SIG-M5 (cell line): ENCODE measurements at regions not wholly inside any gene's neighbourhood (a gene's known extent, or its start where the extent isn't known, plus 50 kb on each side); places are given as distances from the start of the nearest gene placed in this dataset.

Experiments
- DNase-seq: peaks from one replicate; lab custom pipeline; 2025; lab: John Stamatoyannopoulos, UW

DNA sequence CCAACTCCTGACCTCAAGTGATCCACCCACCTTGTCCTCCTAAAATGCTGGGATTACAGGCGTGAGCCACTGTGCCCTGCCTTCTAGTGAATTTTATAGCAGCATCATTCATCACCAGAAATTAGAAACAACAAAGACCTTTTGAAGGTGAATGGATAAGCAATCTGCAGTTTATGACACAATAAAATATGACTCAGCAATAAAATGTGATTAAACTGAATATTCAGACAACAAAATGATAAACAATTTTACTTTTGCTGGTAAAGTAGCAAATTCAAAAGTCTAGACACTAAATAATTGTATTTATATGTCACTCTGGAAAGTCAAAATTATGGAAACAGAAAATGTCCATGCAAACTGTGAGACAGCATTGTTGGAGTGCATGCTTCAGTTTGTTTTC is 656.6 kb downstream of the CBLN2 start:
- DNase-seq: no peak

DNA sequence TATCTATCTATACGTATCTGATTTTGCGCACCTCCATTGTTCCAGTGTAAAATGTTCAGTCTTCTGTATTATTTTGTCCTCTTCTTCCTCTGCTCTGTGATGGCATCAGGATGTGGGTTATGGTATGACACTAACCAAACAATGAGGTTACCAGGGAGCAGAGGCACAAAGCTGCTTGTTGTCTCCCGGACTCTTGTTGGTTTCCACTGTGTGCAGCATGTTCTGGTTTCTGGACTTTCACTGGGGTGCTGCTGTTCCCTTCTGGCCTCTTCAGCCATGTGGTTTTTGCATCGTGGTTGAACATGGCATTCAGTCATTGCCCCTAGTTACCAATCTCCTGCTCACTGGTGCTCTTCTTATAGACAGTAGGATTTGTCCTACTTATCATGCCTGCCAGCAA is 665.9 kb downstream of the CBLN2 start:
- DNase-seq: no peak

DNA sequence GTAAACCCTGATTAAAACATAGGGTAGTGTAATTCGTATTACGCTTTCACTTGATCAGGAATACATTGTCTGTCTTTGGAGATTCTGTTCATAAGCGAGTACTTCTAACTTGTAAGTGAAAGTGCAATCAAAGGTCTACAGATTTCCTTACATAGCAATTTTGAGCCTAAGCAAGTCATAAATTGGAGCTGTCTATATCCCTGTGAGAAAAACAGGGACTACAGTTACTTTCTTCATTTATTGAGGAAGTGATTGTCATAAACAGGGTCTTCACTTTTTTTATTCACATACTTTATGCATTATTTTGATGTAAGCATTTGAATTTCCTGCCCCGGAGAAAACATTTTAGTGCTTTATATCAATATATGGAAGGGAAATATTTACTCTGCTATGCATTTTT is 670.4 kb downstream of the CBLN2 start:
- no peak for DNase-seq

DNA sequence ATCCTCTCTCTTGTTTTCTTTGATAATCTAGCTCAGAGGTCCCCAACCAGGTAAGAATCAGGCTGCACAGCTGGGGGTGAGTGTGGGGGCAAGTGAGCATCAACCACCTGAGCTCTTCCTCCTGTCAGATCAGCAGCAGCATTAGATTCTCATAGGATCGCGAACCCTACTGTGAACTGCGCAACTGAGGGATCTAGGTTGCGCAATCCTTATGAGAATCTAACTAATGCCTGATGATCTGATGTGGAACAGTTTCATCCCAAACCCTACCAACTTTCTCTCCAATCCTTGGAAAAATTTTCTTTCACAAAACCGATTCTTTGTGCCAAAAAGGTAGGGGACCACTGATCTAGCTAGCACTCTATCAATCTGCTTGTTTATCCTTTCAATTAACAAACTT is 678.3 kb downstream of the CBLN2 start:
- DNase-seq: no peak

- DNase-seq: no peak
Observed at GRCh38 chr18:71850602-71851001, 693.5 kb downstream of the CBLN2 start.

DNA sequence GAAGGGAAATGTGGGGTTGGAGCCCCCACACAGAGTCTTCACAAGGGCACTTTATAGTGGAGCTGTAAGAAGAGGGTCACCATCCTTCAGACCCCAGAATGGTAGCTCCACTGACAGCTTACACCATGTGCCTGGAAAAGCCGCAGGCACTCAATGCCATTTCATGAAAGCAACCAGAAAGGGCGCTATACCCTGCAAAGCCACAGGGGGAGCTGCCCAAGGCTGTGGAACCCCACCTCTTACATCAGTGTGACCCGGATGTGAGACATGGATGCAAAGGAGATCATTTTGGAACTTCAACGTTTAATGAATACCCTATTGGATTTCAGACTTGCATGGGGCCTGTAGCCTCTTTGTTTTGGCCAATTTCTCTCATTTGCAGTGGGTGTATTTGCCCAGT is 694.7 kb downstream of the CBLN2 start:
- no peak for DNase-seq

DNA sequence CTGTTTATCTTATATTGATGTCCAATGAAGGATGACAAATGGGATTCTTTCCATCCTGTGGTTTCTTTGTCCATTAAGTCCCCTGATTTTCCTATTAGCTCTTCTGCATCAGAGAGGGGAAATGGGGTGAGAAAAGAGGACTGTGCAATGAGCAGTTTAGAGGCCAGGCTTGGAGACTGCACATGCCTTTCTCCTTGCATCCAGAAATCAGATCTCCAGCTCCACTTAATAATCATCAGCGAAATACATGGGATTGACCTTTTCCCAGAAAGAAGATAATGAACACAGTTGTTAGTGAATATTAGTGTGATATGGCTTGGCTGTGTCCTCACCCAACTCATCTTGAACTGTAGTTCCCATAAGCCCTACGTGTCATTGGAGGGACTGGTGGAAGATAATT is 697.4 kb downstream of the CBLN2 start:
- DNase-seq: no peak

- DNase-seq: no peak
Observed at GRCh38 chr18:71844814-71845213, 699.3 kb downstream of the CBLN2 start.

DNA sequence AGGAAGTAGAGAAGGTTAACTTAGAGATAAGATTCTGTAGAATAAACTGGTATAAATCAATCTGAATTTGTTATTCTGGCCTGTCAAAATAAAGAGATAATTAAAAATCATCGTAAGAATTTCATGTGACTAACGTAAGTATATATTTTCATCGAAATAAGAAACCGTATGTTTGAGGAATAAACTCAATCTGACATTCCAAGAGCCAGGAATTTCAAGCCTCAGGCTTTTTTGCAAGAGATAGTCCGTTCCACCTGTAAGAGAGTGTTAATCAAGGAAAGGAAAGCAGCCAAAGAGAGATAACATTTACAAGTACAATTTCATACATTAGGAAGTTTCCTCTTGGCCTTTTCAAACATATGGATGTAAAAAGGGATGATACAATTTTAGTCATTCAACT is 701.5 kb downstream of the CBLN2 start:
- DNase-seq: no peak

GRCh38 chr18:71837547-71837946 is 706.6 kb downstream of the CBLN2 start:
- no peak for DNase-seq

DNA sequence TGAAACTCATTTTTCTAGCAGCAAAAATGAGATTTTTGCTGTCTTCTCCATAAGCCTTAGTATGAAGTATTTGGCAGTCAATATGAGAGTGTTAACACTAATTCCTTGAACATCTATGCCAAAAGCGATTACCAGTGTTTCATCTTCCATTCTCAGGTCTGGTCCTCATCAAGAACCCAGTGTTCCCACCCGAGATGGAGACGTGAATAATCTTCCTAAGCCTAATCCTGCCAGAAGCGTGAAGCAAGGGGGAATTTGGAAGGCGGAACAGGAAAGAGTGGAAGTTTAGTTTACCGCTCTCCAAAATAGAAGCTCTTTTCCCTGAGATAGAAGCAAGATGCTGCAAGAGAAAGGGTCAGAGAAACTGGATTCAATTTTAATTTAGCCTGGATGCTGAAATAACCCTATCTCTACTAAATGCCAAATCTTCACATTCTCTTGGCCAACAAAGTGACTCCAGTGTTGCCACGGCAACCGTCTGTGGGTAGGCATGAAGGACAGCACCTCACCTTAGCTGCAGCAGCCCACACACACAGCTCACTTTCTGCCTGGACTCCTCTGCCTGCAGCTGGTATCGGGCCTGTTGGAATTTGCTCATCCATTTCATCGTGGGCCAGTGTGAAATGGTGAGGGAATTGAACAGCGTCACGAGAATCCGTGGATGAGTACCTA is 711.1 kb downstream of the CBLN2 start:
- DNase-seq: no peak

GRCh38 chr18:71831039-71831438 is 713.1 kb downstream of the CBLN2 start:
- no peak for DNase-seq

GRCh38 chr18:71827301-71827700 is 716.8 kb downstream of the CBLN2 start:
- DNase-seq: no peak

DNA sequence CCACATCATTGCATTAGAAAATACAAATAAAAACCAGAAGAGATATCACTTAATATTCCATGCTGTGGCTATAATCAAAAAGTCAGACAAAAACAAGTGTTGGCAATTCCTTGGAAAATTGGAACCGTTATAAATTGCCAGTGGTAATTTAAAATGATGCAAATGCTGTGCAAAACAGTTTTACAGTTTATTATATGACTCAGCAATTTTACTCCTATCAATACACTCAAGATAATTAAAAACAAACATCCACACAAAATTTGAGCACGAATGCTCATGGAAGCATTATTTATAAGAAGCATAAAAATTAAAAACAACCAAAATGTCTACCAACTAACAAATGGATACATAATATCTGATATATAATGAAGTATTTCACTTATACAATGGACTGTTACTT is 728.8 kb downstream of the CBLN2 start:
- no peak for DNase-seq

DNA sequence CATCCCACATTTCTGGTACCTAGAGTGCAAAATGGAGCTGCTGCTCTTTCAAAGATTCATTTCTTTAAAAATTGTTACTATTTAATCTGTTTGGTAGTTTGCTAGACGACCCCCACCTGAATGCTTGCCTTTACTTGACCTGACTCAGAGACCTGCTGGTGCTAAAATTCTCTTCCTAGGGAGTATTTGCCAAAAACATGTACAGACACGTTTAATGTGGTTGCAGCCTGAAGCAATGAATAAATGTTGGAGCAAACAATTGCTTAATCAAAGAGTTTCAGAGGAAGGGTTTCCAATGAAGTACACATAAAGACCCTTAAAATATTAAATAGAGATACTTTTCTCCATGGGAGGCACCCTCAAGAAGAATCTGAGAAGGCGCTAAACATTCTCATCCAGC is 734.4 kb downstream of the CBLN2 start:
- DNase-seq: no peak

DNA sequence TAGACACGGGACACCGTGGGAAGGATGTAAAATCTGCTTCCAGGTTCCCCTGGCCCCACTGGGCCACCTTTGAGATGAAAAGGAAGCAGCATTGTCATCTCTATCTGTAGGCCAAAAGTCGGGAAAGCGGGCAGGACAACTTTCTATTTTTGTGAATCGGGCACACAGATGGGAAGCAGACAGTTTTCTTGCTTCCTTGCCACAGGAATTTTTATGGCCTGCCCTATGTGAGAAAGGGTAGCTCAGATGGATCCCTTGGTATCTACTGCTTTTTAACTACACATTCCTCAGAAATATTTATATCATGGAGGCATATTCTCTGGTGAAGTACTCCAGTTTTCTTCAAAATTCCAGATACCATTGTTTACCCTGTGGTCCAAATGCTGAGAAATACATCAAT is 735.5 kb downstream of the CBLN2 start:
- no peak for DNase-seq

DNA sequence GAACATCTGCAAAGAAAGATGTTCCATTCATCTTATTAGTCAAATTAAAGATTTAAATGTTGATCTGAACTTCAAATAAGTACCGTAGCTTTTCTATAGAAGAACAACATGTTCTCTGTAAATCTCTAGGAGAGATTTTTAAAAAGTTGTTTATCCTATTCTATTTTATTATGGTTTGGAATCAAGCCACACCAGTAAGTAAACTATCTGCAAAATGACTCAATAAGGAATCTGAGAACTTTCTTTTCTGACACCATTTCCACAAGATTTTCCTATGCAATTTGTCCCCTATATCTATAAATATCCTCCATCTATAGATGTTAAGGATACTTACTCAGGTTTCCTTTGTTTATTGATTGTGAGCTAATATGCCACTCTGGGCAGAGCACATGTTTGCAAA is 736.6 kb downstream of the CBLN2 start:
- no peak for DNase-seq

DNA sequence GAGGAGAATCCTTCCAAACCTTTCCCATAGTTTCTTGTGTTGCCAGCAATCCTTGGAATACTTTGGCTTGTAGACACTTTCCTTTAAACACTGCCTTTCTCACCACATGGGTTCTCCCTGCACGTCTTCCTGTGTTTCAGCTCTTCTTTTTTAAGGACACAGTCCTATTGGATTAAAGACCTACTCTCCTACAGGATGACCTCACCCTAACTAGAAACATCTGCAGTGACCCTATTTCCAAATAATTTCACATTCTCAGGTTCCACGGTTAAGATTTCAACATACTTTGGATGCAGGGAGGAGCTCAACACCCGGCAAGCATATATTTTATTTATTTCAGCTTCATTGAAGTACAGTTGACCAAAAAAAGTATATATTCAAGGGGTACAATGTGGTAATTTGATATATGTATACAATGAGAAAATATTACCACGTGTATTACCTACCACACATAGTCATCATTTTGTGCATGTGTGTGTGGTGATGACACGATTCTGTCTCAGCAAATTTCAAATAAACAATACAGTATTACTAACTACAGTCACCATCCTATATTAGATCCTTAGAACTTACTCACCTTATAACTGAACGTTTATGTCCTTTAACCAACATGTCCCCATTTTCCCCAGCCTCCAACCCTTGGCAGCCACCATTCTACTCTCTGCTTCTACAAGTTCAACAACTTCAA is 745.0 kb downstream of the CBLN2 start:
- DNase-seq: no peak

GRCh38 chr18:71797554-71797953 is 746.6 kb downstream of the CBLN2 start:
- DNase-seq: no peak

GRCh38 chr18:71784777-71785176 is 759.4 kb downstream of the CBLN2 start:
- DNase-seq: no peak

GRCh38 chr18:71760541-71760940 is 783.6 kb downstream of the CBLN2 start:
- no peak for DNase-seq

- DNase-seq: no peak
Observed at GRCh38 chr18:71754246-71754645, 789.9 kb downstream of the CBLN2 start.

GRCh38 chr18:71743634-71744033 is 800.5 kb downstream of the CBLN2 start:
- no peak for DNase-seq

DNA sequence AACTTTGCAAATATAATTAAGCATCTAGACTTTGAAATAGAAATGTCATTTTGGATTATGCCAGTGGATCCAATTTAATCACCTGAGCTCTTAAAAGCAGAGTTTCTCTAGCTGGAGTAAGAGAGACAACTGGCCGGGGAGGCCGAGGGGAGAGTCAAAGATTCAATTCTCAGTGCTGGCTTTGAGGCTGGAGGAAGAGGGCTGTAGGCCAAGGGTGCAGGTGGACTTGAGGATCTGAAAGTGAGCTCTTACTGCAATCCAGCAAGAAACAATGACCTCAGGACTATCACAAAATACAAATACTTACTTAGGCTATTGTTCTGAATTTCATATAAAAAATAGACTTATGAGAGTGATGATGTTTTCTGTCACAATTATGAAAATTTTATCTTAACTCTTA is 814.5 kb downstream of the CBLN2 start:
- no peak for DNase-seq
